Mucosa of rectum (tissue), 2 donors: ENCODE measurements at regions not wholly inside any gene's neighbourhood (a gene's known extent, or its start where the extent isn't known, plus 50 kb on each side); places are given as distances from the start of the nearest gene placed in this dataset.
"Not testable (repeated sequence)": the region's sequence is repeated elsewhere in the genome, so short reads cannot be mapped to it uniquely, and the experiment has no call there.

Experiments used
- H3K27ac ChIP-seq, 2 donors: one replicate each; pipeline ENCODE4 v1.7.0; 2013; ENCODE audit warnings: inconsistent platforms in 2 of 2, low read depth in 2 of 2, low read length in 2 of 2
- H3K27me3 ChIP-seq, 2 donors: one replicate each; pipeline ENCODE4 v1.7.0; 2013; ENCODE audit warnings: low read length in 2 of 2; ENCODE audit not compliant: control insufficient read depth in 2 of 2, insufficient read depth in 2 of 2
- H3K36me3 ChIP-seq, 2 donors: one replicate each; pipeline ENCODE4 v1.7.0; 2013; ENCODE audit warnings: low read length in 2 of 2; ENCODE audit not compliant: control insufficient read depth in 2 of 2, insufficient read depth in 2 of 2
- H3K4me1 ChIP-seq, 2 donors: one replicate each; pipeline ENCODE4 v1.7.0; 2013; ENCODE audit warnings: low read length in 2 of 2, mild to moderate bottlenecking in 1 of 2; ENCODE audit not compliant: control insufficient read depth in 2 of 2, insufficient read depth in 2 of 2
- H3K4me3 ChIP-seq, 2 donors: one replicate each; pipeline ENCODE4 v1.7.0; 2013; ENCODE audit warnings: low read length in 2 of 2
- H3K9ac ChIP-seq, 2 donors: one replicate each; pipeline ENCODE4 v1.7.0; 2013; ENCODE audit warnings: low read length in 2 of 2, low read depth in 1 of 2, mild to moderate bottlenecking in 1 of 2
- H3K9me3 ChIP-seq, 2 donors: one replicate each; pipeline ENCODE4 v1.7.0; 2013; ENCODE audit warnings: low read length in 2 of 2; ENCODE audit not compliant: control insufficient read depth in 2 of 2
- donor health status: healthy.
- donor health status: Normal muscosa, but diverticular disease.

DNA sequence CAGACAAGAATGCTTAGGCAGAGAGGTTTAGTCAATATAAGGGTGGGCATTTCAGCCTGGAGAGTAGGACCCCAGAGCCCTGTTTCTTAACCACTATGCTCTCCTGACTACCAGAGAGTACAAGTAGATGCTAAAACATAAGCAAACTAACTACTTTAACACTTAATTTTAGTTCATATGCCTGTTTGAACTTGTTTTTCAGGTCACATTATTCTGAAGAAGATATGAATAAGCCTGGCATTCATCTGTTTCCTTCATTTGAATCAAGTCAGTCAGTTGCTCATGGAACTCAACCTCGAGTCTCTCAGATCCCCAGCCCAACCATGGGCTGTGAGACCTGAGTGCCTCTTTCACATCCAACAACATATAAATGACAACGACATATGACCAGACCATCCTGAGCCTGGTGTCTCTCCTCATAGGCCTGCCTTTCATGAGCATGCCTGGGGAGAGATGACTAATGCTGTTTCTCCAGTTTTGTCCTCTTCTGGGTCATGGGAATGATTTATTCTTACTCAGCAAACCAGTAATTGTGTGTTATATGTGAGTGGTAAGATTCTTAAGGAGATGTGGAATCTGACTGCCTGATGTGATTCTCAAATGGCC, 251.1 kb upstream of the BTG1 start:
- no peak overlapping the region for H3K9ac ChIP-seq
- no peaks in the 10 kb centered on the region for H3K36me3 ChIP-seq
- H3K9me3 ChIP-seq, result peaks cover 0 to 6% of the 10 kb centered on the region in 2 donors
- no peak overlapping the region for H3K27ac ChIP-seq
- H3K27me3 ChIP-seq, result no peaks in the 10 kb centered on the region
- H3K4me1 ChIP-seq, result no peaks in the 10 kb centered on the region
- no peak overlapping the region for H3K4me3 ChIP-seq

DNA sequence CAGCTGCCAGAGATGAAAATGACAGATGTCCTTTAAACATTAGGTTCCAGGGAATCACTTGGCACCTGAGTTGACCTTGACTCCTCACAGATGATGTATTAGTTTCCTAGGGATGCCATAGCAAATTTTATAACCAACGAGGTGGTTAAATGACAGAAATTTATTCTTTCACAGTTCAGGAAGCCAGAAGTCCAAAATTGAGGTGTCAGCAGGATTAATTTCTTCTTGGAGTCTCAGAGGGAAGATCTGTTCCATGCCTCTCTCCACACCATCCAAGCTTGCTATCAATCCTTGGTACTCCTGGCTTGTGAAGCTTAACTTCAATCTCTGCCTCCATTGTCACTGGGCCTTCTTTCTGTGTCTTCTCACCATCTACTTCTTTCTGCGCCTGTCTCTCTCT, 249.7 kb upstream of the BTG1 start:
- Histone ChIP-seq H3K4me1 (no peaks in the 10 kb centered on the region), H3K27me3 (no peaks in the 10 kb centered on the region), H3K27ac (no peak overlapping the region), H3K9me3 (peaks cover 0 to 6% of the 10 kb centered on the region in 2 donors), H3K9ac (no peak overlapping the region), H3K4me3 (no peak overlapping the region), H3K36me3 (no peaks in the 10 kb centered on the region)

DNA sequence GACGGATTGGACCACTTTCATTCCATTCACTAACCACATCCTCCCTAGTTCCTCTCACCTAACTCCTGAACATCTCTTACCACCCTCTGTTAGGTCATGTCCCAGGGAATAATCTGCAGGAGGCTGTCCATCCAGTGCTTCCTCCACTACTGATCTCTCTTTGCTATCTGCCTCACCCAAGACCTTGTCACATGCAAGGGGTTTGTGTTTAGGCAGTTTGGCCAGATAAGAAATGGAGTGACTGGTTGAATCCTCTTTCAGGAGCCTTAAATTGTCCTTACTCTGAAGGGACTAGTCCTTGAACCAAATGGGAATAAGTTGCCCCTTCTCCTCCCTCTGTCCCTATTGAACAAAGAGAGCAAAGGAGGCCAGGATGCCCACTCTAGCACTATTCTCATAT, 249.2 kb upstream of the BTG1 start:
- Histone ChIP-seq H3K9ac (no peak overlapping the region), H3K36me3 (no peaks in the 10 kb centered on the region), H3K27me3 (no peaks in the 10 kb centered on the region), H3K9me3 (peaks cover 0 to 6% of the 10 kb centered on the region in 2 donors), H3K4me1 (no peaks in the 10 kb centered on the region), H3K27ac (no peak overlapping the region), H3K4me3 (no peak overlapping the region)

- Histone ChIP-seq H3K27ac (no peak overlapping the region), H3K9ac (no peak overlapping the region), H3K9me3 (peaks cover 0 to 6% of the 10 kb centered on the region in 2 donors), H3K4me3 (no peak overlapping the region), H3K4me1 (no peaks in the 10 kb centered on the region), H3K36me3 (no peaks in the 10 kb centered on the region), H3K27me3 (no peaks in the 10 kb centered on the region)
These were observed 247.9 kb upstream of the BTG1 start for GRCh38 chr12:92393504-92393903.

DNA sequence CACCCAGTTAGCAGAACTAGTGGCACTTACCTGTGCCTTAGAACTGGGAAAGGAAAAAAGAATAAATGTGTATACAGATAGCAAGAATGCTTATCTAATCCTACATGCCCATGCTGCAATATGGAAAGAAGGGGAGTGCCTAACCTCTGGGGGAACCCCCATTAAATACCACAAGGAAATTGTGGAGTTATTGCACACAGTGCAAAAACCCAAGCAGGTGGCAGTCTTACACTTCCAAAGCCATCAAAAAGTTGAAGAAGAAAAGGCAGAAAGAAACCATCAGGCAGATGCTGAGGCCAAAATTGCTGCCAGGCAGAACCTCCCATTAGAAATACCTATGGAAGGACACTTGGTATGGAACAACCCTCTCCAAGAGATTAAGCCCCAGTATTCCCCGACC, 246.1 kb upstream of the BTG1 start:
- H3K27ac ChIP-seq, H3K27me3 ChIP-seq, H3K9ac ChIP-seq, H3K9me3 ChIP-seq, H3K4me1 ChIP-seq, H3K36me3 ChIP-seq, H3K4me3 ChIP-seq: not testable (repeated sequence)

DNA sequence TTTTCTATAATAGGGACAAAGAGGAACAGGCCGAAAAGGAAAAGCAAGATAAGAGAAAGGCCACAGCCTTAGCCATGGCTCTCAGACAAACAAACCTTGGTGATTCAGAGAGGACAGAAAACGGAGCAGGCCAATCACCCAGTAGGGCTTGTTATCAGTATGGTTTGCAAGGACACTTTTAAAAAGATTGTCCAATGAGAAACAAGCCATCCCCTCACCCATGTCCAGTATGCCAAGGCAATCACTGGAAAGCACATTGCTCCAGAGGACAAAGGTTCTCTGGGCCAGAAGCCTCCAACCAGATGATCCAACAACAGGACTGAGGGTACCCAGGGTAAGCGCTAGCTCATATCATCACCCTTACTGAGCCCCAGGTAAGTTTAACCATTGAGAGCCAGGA, 243.8 kb upstream of the BTG1 start:
- Histone ChIP-seq H3K4me3 (no peak overlapping the region), H3K4me1 (no peaks in the 10 kb centered on the region), H3K9me3 (peaks cover 0 to 6% of the 10 kb centered on the region in 2 donors), H3K27me3 (no peaks in the 10 kb centered on the region), H3K27ac (no peak overlapping the region), H3K9ac (no peak overlapping the region), H3K36me3 (no peaks in the 10 kb centered on the region)

- H3K9me3 ChIP-seq, result no peaks in the 10 kb centered on the region
These were observed 239.7 kb upstream of the BTG1 start for GRCh38 chr12:92385296-92385695.

DNA sequence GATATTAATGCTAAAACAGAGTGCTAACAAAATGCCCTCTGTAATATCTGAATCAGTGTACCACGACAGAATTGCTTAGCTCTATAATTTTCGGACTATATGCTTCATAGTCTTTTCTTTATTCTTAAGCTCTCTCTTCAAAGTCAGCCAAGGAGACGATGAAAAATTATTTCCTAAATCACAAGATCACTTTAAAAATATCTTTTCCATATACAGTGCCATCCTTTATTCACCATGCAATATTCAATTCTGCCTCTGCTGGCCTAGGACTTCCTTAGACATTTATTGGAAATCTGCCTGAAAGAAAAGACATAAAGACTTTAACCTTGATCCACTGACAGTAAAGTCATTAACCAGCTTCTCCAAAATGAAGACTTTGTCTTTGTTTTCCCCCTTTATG, 238.9 kb upstream of the BTG1 start:
- no peak overlapping the region for H3K27ac ChIP-seq
- no peaks in the 10 kb centered on the region for H3K9me3 ChIP-seq
- H3K4me1 ChIP-seq, result no peaks in the 10 kb centered on the region
- H3K4me3 ChIP-seq, result no peak overlapping the region
- H3K27me3 ChIP-seq, result no peaks in the 10 kb centered on the region
- H3K36me3 ChIP-seq, result no peaks in the 10 kb centered on the region
- no peak overlapping the region for H3K9ac ChIP-seq

More at GRCh38 chr12:92385296-92385695, 239.7 kb upstream of the BTG1 start:
- no peak overlapping the region for H3K4me3 ChIP-seq
- H3K4me1 ChIP-seq, result no peaks in the 10 kb centered on the region
- no peaks in the 10 kb centered on the region for H3K36me3 ChIP-seq
- H3K27me3 ChIP-seq, result no peaks in the 10 kb centered on the region
- no peak overlapping the region for H3K9ac ChIP-seq
- no peak overlapping the region for H3K27ac ChIP-seq

DNA sequence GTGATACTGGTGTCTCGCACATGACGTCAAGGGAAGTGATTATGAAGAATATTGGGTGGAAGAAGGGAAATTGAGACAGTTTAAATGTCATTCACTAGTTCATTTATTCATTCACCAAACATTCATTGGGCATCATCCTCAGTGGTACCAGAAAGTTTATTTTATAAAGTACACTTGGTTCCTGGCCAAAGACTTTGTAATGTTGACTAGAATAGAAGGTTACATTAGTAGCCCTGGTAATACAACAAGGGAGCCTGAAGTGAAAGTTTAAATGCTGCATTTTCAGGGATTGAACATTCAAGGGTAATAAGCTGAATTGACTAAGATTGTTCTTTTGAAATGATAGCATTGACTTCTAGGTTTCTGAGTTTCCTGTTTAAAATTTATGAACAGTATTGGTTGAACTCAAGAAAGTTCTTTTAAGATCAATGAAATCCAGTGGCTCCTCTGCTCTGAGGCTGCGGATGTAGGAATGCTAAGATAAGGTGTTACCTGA, 236.8 kb upstream of the BTG1 start:
- H3K27me3 ChIP-seq, result no peaks in the 10 kb centered on the region
- H3K9ac ChIP-seq, result no peak overlapping the region

DNA sequence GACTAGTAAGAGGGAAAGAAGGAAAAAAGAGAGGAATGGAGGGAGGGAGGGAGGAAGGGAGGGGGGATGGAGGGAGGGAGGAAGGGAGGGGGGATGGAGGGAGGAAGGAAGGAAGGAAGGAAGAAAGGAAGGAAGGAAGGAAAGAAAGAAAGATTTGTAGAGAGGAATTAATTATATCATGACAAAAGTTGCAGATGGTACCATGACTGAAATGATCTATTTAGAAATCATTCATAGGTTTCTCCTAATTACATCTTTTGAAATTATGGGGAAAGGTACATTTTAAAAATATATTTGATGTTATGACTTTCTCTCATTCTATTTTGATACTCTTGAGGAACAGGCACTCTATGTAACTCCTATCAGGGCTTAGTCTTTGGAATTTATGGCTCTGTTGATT, 236.2 kb upstream of the BTG1 start:
- no peak overlapping the region for H3K9ac ChIP-seq
- no peaks in the 10 kb centered on the region for H3K4me1 ChIP-seq
- no peak overlapping the region for H3K27ac ChIP-seq
- no peaks in the 10 kb centered on the region for H3K9me3 ChIP-seq
- H3K27me3 ChIP-seq, result no peaks in the 10 kb centered on the region
- no peaks in the 10 kb centered on the region for H3K36me3 ChIP-seq
- no peak overlapping the region for H3K4me3 ChIP-seq

More for the DNA sequence above, 236.8 kb upstream of the BTG1 start:
- Histone ChIP-seq H3K4me1 (no peaks in the 10 kb centered on the region), H3K27ac (no peak overlapping the region), H3K9me3 (no peaks in the 10 kb centered on the region), H3K4me3 (no peak overlapping the region), H3K36me3 (no peaks in the 10 kb centered on the region)
